Spinal cord (tissue), 9 donors: ENCODE measurements at regions not wholly inside any gene's neighbourhood (a gene's known extent, or its start where the extent isn't known, plus 50 kb on each side); places are given as distances from the start of the nearest gene placed in this dataset.

Source experiments
- DNase-seq, 6 donors: peaks; one replicate each; pipeline versions ENCODE4 v3.0.0 to v3.0.0-alpha.2; 2013 to 2015; ENCODE audit warnings: low spot score in 6 of 6, low read depth in 4 of 6
- H3K27ac ChIP-seq: one replicate; pipeline ENCODE4 v1.5.1; 2013; ENCODE audit warnings: low read depth, low read length, control low read depth
- H3K27me3 ChIP-seq: one replicate; pipeline ENCODE4 v1.6.1; 2013; ENCODE audit warnings: low read length; ENCODE audit not compliant: control insufficient read depth, insufficient read depth
- H3K36me3 ChIP-seq: one replicate; pipeline ENCODE4 v1.6.1; 2013; ENCODE audit warnings: low read length; ENCODE audit not compliant: control insufficient read depth, insufficient read depth
- H3K4me1 ChIP-seq: one replicate; pipeline ENCODE4 v1.6.1; 2013; ENCODE audit warnings: low read length; ENCODE audit not compliant: control insufficient read depth, insufficient read depth
- H3K4me3 ChIP-seq: one replicate; pipeline ENCODE4 v1.5.1; 2013; ENCODE audit warnings: low read depth, low read length, control low read depth
- H3K9me3 ChIP-seq: one replicate; pipeline ENCODE4 v1.6.1; 2013; ENCODE audit warnings: low read length; ENCODE audit not compliant: control insufficient read depth, insufficient read depth
- WGBS: methylation state at CpG from one replicate; pipeline ENCODE4 v1.1.5; 2013; ENCODE audit warnings: missing lambda C conversion rate; ENCODE audit not compliant: insufficient coverage; 5-methylcytosine and 5-hydroxymethylcytosine counted together
- donor health status: healthy.

DNA sequence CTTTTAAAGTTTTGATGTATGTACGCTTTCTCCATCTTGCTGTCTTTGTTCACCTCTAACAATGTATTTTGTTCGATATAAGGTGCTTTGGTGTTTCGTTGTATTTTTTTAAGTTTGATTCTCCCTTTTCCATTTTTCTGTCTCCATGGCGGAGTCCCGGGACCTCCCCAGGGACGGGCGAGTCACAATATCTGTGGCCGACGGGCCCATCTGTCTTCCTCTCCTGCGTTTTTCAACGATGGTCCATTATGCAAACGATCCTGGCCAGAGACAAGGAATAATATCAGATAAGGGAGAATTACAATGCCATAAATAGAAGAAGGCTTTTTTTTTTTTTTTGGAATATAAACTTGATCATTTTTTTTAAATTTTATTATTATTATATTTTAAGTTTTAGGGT, 112.3 kb upstream of the SHOX start:
- Histone ChIP-seq H3K9me3 (no peaks in the 10 kb centered on the region), H3K36me3 (no peaks in the 10 kb centered on the region), H3K27me3 (peaks cover 9% of the 10 kb centered on the region), H3K27ac (no peak overlapping the region), H3K4me1 (no peaks in the 10 kb centered on the region), H3K4me3 (no peak overlapping the region)
- WGBS: 50% methylated on average over 6 of the region's 12 CpGs
- DNase-seq: no peak

DNA sequence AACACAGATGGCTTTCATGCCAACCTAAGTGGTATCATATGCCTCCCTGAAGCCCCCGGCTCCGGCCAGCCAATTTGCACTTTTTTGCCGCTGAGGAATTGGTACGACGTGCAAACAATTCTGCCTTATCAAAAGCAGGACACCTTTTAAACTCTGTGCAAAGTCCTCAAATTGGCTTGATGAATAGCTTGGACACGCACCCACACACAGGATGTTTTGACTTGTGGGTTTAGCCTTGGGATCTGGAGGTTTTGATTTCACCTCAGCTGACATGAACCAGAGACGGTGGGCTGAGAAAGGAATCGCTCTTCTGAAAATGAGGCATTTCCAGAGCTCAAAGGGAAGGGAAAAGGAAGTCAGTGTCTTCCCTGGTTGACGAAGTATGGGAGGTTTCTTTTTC, 110.8 kb upstream of the SHOX start:
- Histone ChIP-seq H3K27me3 (peaks cover 9% of the 10 kb centered on the region), H3K4me3 (no peak overlapping the region), H3K36me3 (no peaks in the 10 kb centered on the region), H3K4me1 (no peaks in the 10 kb centered on the region), H3K9me3 (no peaks in the 10 kb centered on the region), H3K27ac (no peak overlapping the region)
- no peak for DNase-seq
- WGBS: 74% methylated on average over 6 of the region's 9 CpGs

DNA sequence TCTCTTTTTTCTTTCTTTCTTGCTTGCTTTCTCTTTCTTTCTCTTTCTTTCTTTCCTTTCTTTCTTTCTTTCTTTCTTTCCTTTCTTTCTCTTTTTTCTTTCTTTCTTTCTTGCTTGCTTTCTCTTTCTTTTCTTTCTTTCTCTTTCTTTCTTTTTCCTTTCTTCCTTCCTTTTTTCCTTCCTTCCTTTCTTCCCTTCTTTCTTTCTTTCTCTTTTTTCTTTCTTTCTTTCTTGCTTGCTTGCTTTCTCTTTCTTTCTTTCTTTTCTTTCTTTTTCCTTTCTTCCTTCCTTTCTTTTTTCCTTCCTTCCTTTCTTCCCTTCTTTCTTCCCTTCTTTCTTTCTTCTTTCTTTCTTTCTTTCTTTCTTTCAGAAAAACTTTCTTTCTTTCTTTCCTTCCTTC, 108.1 kb upstream of the SHOX start:
- no peak overlapping the region for H3K4me3 ChIP-seq
- no peaks in the 10 kb centered on the region for H3K36me3 ChIP-seq
- H3K4me1 ChIP-seq: no peaks in the 10 kb centered on the region
- no peak overlapping the region for H3K27ac ChIP-seq
- no peaks in the 10 kb centered on the region for H3K9me3 ChIP-seq
- peaks cover 4% of the 10 kb centered on the region for H3K27me3 ChIP-seq
- no peak for DNase-seq

DNA sequence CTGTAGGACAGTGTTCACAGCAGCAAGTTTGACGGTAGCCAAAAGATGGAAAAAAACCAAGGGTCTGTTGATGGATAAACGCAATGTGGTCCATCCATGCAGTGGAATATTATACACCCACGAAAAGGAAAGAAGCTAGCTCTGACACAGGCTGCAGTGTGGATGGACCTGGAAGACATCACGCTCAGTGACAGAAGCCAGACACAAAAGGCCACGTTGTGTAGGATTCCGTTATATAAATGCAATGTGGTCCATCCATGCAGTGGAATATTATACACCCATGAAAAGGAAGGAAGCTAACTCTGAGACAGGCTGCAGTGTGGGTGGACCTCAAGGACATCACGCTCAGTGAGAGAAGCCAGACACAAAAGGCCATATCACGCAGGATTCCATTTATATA, 105.5 kb upstream of the SHOX start:
- Histone ChIP-seq H3K36me3 (no peaks in the 10 kb centered on the region), H3K27ac (no peak overlapping the region), H3K4me1 (no peaks in the 10 kb centered on the region), H3K9me3 (no peaks in the 10 kb centered on the region), H3K27me3 (peaks cover 4% of the 10 kb centered on the region), H3K4me3 (no peak overlapping the region)
- WGBS: 97% methylated on average over 4 of the region's 8 CpGs
- no peak for DNase-seq

DNA sequence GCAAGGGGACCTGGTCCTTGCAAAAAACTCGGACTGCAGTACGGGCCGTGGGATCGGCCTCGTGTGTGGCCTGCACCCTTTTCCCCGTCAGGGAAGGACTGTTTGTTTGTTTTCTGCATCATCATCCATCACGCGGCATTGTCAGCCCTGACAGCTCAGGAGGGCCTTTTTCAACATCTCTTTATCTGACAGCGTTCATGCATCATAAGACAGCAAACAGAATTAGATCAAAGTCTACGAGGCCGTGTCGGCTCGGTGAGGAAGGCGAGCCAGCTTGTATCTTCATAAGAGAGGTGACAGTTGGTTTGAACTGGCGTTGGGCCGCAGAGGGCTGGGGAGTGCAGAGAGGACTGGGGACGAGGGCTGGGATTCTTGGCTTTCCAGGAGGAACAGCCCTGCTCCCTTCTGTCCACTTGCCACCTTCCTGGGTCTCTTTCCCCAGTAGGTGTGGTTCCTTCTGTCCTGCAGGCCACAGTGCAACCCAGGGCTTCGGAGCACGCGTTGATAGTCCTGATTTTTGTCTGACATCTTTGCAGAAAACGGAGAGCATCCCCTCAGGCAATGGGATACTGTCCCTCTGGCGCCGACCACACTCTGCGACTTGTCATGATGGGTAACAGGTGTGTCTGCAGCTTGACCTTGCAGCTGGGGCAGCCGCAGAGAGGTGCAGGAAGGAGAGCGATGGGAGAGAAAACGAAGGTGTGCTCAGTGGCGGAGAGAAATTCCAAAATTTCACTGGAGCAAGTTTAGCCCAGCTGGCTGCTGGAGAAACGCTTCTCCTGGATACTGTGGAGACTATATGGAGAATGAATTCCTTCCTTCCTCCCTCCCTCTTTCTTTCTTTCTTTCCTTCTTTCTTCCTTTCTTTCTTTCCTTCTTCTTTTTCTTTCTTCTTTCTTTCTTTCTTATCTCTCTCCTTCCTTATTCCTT, 104.0 kb upstream of the SHOX start:
- Histone ChIP-seq H3K4me1 (peaks cover 1% of the 10 kb centered on the region), H3K27ac (no peak overlapping the region), H3K9me3 (no peaks in the 10 kb centered on the region), H3K4me3 (no peak overlapping the region), H3K36me3 (no peaks in the 10 kb centered on the region), H3K27me3 (peaks cover 6% of the 10 kb centered on the region)
- DNase-seq: no peak
- WGBS: 23% methylated on average over 22 of the region's 29 CpGs

DNA sequence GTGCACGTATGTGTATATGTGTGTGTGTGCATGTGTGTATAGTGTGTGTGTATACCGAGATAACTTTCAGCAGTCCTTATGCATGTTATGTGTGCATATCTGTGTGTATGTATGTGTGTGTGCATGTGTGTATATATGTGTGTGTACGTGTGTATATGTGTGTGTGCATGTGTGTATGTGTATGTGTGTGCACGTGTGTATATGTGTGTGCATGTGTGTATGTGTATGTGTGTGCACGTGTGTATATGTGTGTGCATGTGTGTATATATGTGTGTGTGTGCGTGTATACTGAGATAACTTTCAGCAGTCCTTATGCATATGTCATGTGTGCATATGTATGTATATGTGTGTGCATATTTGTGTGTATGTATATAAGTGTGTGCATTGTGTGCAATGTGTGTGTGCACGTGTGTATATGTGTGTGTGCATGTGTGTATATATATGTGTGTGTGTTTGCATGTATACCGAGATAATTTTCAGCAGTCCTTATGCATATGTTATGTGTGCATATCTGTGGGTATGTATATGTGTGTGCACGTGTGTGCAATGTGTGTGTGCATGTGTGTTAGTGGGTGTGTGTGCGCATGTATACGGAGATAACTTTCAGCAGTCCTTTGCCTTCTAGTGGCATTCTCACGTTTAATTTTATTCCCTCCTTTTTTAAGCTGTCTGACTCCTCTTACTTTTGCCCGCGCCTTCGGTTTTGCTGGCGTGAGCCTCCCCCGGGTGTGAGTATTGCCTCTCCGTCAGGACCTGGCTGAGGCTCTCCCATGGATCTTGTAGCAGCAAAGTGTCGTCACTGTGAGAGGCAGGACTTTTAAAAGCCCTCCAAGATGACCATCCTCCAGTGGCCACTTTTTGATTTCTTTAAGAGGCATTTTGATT, 99.6 kb upstream of the SHOX start:
- WGBS: 64% methylated on average over 14 of the region's 19 CpGs
- no peak overlapping the region for H3K4me3 ChIP-seq
- peaks cover 7% of the 10 kb centered on the region for H3K27me3 ChIP-seq
- no peak overlapping the region for H3K27ac ChIP-seq
- H3K4me1 ChIP-seq: peaks cover 3% of the 10 kb centered on the region
- H3K9me3 ChIP-seq: no peaks in the 10 kb centered on the region
- DNase-seq: no peak
- no peaks in the 10 kb centered on the region for H3K36me3 ChIP-seq

DNA sequence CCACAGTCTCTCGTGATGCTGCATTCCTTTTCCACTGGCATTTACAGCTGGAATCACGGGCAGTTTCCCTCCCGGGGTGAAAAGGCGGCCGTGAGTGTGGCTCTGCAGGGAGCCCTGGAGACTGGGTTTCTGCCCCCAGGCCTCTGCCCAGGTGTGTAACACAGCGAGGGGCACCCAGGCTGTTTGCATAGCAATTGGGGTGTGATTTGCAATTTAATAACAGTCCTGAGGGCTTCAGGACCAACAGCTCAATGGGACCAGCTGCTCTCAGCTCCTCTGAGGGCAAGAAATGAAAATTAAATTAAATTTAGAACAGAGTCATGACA, 99.0 kb upstream of the SHOX start:
- Histone ChIP-seq H3K4me3 (no peak overlapping the region), H3K9me3 (no peaks in the 10 kb centered on the region), H3K27ac (no peak overlapping the region), H3K27me3 (peaks cover 5% of the 10 kb centered on the region), H3K36me3 (no peaks in the 10 kb centered on the region), H3K4me1 (peaks cover 3% of the 10 kb centered on the region)
- 0% methylated on average over 2 of the region's 6 CpGs for WGBS
- DNase-seq: no peak

DNA sequence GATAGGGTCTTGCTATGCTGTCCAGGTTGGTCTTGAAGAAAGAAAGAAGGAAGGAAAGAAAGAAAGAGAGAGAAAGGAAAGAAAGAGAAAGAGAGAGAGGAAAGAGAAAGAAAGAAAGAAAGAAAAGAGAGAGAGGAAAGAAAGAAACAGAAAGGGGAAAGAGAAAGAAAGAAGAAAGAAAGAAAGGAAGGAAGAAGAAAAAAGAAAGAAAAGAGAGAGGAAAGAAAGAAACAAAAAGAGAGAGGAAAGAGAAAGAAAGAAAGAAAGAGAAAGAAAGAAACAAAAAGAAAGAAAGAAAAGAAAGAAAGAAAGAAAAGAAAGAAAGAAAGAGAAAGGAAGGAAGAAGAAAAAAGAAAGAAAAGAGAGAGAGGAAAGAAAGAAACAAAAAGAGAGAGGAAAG, 95.8 kb upstream of the SHOX start:
- Histone ChIP-seq H3K27ac (no peak overlapping the region), H3K36me3 (no peaks in the 10 kb centered on the region), H3K9me3 (no peaks in the 10 kb centered on the region), H3K4me1 (peaks cover 3% of the 10 kb centered on the region), H3K4me3 (no peak overlapping the region), H3K27me3 (peaks cover 2% of the 10 kb centered on the region)
- no peak for DNase-seq

DNA sequence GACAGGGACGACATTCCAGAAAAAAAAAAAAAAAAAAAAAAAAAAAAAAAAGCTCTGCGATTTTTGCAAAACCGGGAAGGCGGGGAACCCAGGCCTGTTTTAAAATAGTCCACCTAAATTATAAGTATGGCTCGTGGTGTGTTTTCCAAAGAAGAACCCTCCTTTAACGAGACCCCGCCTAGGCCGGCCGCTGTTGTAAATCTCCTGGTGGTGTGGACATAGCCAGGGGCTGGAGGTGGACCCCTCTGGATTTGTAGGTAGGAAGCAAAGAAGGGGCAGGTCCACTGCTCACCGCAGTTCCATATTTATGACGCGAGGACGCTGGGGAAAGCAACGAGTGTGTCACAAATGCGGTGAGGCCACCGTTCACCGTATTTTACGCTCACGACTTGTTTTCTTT, 94.0 kb upstream of the SHOX start:
- Histone ChIP-seq H3K36me3 (no peaks in the 10 kb centered on the region), H3K27ac (no peak overlapping the region), H3K27me3 (peaks cover under 1% of the 10 kb centered on the region), H3K4me1 (peaks cover under 1% of the 10 kb centered on the region), H3K4me3 (no peak overlapping the region), H3K9me3 (no peaks in the 10 kb centered on the region)
- WGBS: 90% methylated on average over 16 of the region's 19 CpGs
- no peak for DNase-seq

DNA sequence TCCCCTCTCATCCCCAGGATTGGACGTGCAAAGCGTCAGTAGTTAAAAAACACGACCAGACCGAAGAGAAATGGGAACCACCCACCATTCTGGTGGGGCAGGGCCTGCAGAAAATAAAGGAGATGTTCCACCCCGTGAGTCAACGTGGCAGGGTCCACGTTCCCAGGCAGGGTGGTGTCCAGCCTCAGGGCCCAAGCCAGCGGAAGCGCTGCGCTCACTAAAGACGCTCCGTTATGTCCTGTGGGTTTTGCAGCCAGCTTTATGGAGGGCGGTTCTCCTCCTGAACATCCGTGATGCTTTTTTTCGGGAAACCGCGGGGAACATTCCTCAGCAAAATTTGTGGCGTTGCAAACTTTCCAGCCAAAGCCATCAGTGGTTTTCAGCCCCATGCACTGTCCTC, 93.4 kb upstream of the SHOX start:
- 87% methylated on average over 18 of the region's 18 CpGs for WGBS
- DNase-seq: no peak
- no peak overlapping the region for H3K4me3 ChIP-seq
- no peaks in the 10 kb centered on the region for H3K36me3 ChIP-seq
- no peak overlapping the region for H3K27ac ChIP-seq
- no peaks in the 10 kb centered on the region for H3K4me1 ChIP-seq
- H3K9me3 ChIP-seq: no peaks in the 10 kb centered on the region
- H3K27me3 ChIP-seq: no peaks in the 10 kb centered on the region
